Peyer's patch (tissue), 4 donors: ENCODE measurements at regions not wholly inside any gene's neighbourhood (a gene's known extent, or its start where the extent isn't known, plus 50 kb on each side); places are given as distances from the start of the nearest gene placed in this dataset.

Source experiments
- DNase-seq, 3 donors: peaks; one replicate each; pipeline ENCODE4 v3.0.0-alpha.2; 2017 to 2019
- H3K27ac ChIP-seq, 4 donors: fragments of 200-600 bp; sonication (generic); one replicate each; pipeline ENCODE4 v1.5.1; 2016 to 2019
- H3K27me3 ChIP-seq, 2 donors: fragments of 200-600 bp; sonication (generic); one replicate each; pipeline ENCODE4 v1.5.1; 2019
- H3K36me3 ChIP-seq, 3 donors: fragments of 200-600 bp; sonication (generic); one replicate each; pipeline ENCODE4 v1.5.1; 2016 to 2019
- H3K4me1 ChIP-seq, 4 donors: fragments of 200-600 bp; sonication (generic); one replicate each; pipeline ENCODE4 v1.5.1; 2016 to 2019
- H3K4me3 ChIP-seq, 4 donors: fragments of 200-600 bp; sonication (generic); 1 replicate in 3 of 4; 2 replicates in 1 of 4; pipeline ENCODE4 v1.5.1; 2016 to 2019; ENCODE audit warnings: mild to moderate bottlenecking in 1 of 4
- H3K9me3 ChIP-seq, 4 donors: fragments of 200-600 bp; sonication (generic); one replicate each; pipeline ENCODE4 v1.5.1; 2016 to 2019; ENCODE audit warnings: mild to moderate bottlenecking in 1 of 4
- POLR2A ChIP-seq, 2 donors: fragments of 450-650 bp; IDR thresholded peaks; one replicate each; pipeline ENCODE4 v1.5.1; 2017; ENCODE audit warnings: antibody characterized with exemption in 2 of 2, mild to moderate bottlenecking in 2 of 2, moderate library complexity in 2 of 2
- TF ChIP-seq, protein P1 (sequence below), 6 experiments: fragments of 450-650 bp in 4 of 6; fragments of 200-600 bp in 2 of 6; sonication (generic) in 1 of 6; IDR thresholded peaks; one replicate each; pipeline ENCODE4 v1.5.1; 2017 to 2019; ENCODE audit warnings: antibody characterized with exemption in 6 of 6, mild to moderate bottlenecking in 3 of 6, moderate library complexity in 1 of 6

- TF ChIP-seq POLR2A (IDR thresholded peaks at IDR 0.05): no peak
- TF ChIP-seq, protein P1, sequence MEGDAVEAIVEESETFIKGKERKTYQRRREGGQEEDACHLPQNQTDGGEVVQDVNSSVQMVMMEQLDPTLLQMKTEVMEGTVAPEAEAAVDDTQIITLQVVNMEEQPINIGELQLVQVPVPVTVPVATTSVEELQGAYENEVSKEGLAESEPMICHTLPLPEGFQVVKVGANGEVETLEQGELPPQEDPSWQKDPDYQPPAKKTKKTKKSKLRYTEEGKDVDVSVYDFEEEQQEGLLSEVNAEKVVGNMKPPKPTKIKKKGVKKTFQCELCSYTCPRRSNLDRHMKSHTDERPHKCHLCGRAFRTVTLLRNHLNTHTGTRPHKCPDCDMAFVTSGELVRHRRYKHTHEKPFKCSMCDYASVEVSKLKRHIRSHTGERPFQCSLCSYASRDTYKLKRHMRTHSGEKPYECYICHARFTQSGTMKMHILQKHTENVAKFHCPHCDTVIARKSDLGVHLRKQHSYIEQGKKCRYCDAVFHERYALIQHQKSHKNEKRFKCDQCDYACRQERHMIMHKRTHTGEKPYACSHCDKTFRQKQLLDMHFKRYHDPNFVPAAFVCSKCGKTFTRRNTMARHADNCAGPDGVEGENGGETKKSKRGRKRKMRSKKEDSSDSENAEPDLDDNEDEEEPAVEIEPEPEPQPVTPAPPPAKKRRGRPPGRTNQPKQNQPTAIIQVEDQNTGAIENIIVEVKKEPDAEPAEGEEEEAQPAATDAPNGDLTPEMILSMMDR (IDR thresholded peaks at IDR 0.05): no peak
- H3K4me1 ChIP-seq: no peaks in the 10 kb centered on the region
- H3K9me3 ChIP-seq: no peaks in the 10 kb centered on the region
- no peak overlapping the region for H3K4me3 ChIP-seq
- H3K27ac ChIP-seq: no peak overlapping the region
- H3K36me3 ChIP-seq: no peaks in the 10 kb centered on the region
- DNase-seq: no peak
- H3K27me3 ChIP-seq: no peaks in the 10 kb centered on the region
Observed at GRCh38 chrX:106300239-106300638, 132.1 kb downstream of the PWWP3B start.

GRCh38 chrX:106300656-106301055 lies 132.6 kb downstream of the PWWP3B start:
- no peaks in the 10 kb centered on the region for H3K4me1 ChIP-seq
- H3K4me3 ChIP-seq: no peak overlapping the region
- no peak for TF ChIP-seq POLR2A (IDR thresholded peaks at IDR 0.05)
- TF ChIP-seq, protein P1 (IDR thresholded peaks at IDR 0.05): no peak
- H3K27me3 ChIP-seq: no peaks in the 10 kb centered on the region
- no peak overlapping the region for H3K27ac ChIP-seq
- DNase-seq: no peak
- H3K9me3 ChIP-seq: no peaks in the 10 kb centered on the region
- no peaks in the 10 kb centered on the region for H3K36me3 ChIP-seq

DNA sequence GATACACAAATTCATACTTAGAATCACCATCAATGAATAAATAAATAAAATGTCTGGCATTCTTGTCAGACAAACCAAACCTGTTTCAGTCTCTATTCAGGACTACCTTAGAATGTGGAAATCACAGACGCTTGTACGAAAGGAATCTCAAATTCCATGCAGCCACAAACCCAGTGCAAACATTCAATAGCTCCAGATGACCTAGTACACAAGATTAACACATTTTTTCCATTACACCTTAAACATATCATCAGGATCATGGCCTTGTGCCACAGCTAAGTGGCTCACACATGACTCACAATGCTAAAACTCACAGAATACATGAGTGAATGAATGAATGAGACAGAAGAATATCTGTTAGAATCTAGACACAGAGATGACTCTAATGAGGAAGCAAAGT lies 134.2 kb downstream of the PWWP3B start:
- Histone ChIP-seq H3K4me3 (no peak overlapping the region), H3K27me3 (no peaks in the 10 kb centered on the region), H3K27ac (no peak overlapping the region), H3K4me1 (no peaks in the 10 kb centered on the region), H3K9me3 (no peaks in the 10 kb centered on the region), H3K36me3 (no peaks in the 10 kb centered on the region)
- TF ChIP-seq POLR2A (IDR thresholded peaks at IDR 0.05): no peak
- TF ChIP-seq, protein P1 (IDR thresholded peaks at IDR 0.05): no peak
- no peak for DNase-seq

- H3K36me3 ChIP-seq: no peaks in the 10 kb centered on the region
- no peaks in the 10 kb centered on the region for H3K27me3 ChIP-seq
- no peaks in the 10 kb centered on the region for H3K4me1 ChIP-seq
- no peaks in the 10 kb centered on the region for H3K9me3 ChIP-seq
- no peak overlapping the region for H3K27ac ChIP-seq
- no peak for TF ChIP-seq POLR2A (IDR thresholded peaks at IDR 0.05)
- TF ChIP-seq, protein P1 (IDR thresholded peaks at IDR 0.05): no peak
- no peak for DNase-seq
- H3K4me3 ChIP-seq: no peak overlapping the region
Observed at GRCh38 chrX:106306391-106306947, 138.4 kb downstream of the PWWP3B start.

DNA sequence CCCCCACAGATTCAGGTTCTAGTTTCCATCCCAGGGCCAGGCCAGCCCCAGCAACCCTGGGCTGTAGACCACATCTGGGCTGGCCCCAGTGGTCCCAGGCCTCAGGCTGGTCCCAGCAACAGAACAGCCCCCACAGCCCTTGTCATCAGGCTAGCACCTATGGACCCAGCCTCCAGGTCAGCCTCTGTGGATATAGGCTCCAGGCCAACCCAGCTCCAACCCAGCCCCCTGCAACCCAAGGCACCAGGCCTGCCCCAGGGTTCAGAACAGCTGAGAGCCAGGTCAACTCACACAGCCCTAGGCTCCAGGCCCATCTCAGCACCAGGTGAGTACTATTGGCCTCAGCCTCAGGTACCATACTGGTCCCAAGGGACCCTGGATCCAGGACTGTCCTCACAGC lies 155.3 kb downstream of the PWWP3B start:
- no peak for DNase-seq
- TF ChIP-seq POLR2A (IDR thresholded peaks at IDR 0.05): no peak
- TF ChIP-seq, protein P1 (IDR thresholded peaks at IDR 0.05): no peak
- no peaks in the 10 kb centered on the region for H3K36me3 ChIP-seq
- no peaks in the 10 kb centered on the region for H3K27me3 ChIP-seq
- no peaks in the 10 kb centered on the region for H3K4me1 ChIP-seq
- no peak overlapping the region for H3K27ac ChIP-seq
- no peaks in the 10 kb centered on the region for H3K9me3 ChIP-seq
- H3K4me3 ChIP-seq: no peak overlapping the region

GRCh38 chrX:106331606-106332005 lies 163.5 kb downstream of the PWWP3B start:
- Histone ChIP-seq H3K27me3 (no peaks in the 10 kb centered on the region), H3K4me1 (no peaks in the 10 kb centered on the region), H3K4me3 (no peak overlapping the region), H3K9me3 (no peaks in the 10 kb centered on the region), H3K36me3 (no peaks in the 10 kb centered on the region), H3K27ac (no peak overlapping the region)
- DNase-seq: no peak
- TF ChIP-seq, protein P1 (IDR thresholded peaks at IDR 0.05): no peak
- TF ChIP-seq POLR2A (IDR thresholded peaks at IDR 0.05): no peak
